HT1080 (cell line): ENCODE measurements at regions not wholly inside any gene's neighbourhood (a gene's known extent, or its start where the extent isn't known, plus 50 kb on each side); places are given as distances from the start of the nearest gene placed in this dataset.

Experiments
- DNase-seq: peaks from one replicate; pipeline ENCODE4 v3.0.0-alpha.2; 2015; ENCODE audit warnings: low read depth

GRCh38 chr4:153852501-153852900 lies 63.6 kb upstream of the SFRP2 start:
- no peak for DNase-seq

GRCh38 chr4:153850533-153851280 lies 61.8 kb upstream of the SFRP2 start:
- DNase-seq: no peak

- no peak for DNase-seq
Measured at GRCh38 chr4:153844144-153844543, 55.3 kb upstream of the SFRP2 start.
